GM12875 (cell line): ENCODE measurements at regions not wholly inside any gene's neighbourhood (a gene's known extent, or its start where the extent isn't known, plus 50 kb on each side); places are given as distances from the start of the nearest gene placed in this dataset.

Experiments
- H3K4me3 ChIP-seq: one replicate; pipeline ENCODE4 v1.5.1; 2011; ENCODE audit warnings: low read depth, low read length, control low read depth
- CTCF ChIP-seq: IDR thresholded peaks from 2 replicates; pipeline ENCODE4 v1.5.1; 2011; ENCODE audit warnings: low read depth, mild to moderate bottlenecking, control low read depth, inconsistent platforms, low read length, moderate library complexity, borderline replicate concordance; ENCODE audit not compliant: insufficient read depth

- H3K4me3 ChIP-seq = no peak overlapping the region
- TF ChIP-seq CTCF = no peak
These were observed 60.7 kb upstream of the SMLR1 start for GRCh38 chr6:130766239-130767144.

GRCh38 chr6:130769861-130770260 lies 57.3 kb upstream of the SMLR1 start:
- no peak for TF ChIP-seq CTCF

GRCh38 chr6:130771741-130772140 lies 55.5 kb upstream of the SMLR1 start:
- no peak overlapping the region for H3K4me3 ChIP-seq
- TF ChIP-seq CTCF = no peak

More at GRCh38 chr6:130769861-130770260, 57.3 kb upstream of the SMLR1 start:
- no peak overlapping the region for H3K4me3 ChIP-seq

- TF ChIP-seq CTCF = no peak
- no peak overlapping the region for H3K4me3 ChIP-seq
These were observed 53.3 kb upstream of the SMLR1 start for GRCh38 chr6:130773860-130774259.

- no peak overlapping the region for H3K4me3 ChIP-seq
- TF ChIP-seq CTCF = no peak
These were observed 51.7 kb upstream of the SMLR1 start for GRCh38 chr6:130775411-130776012.

GRCh38 chr6:130776287-130776925 lies 50.8 kb upstream of the SMLR1 start:
- no peak overlapping the region for H3K4me3 ChIP-seq
- TF ChIP-seq CTCF = no peak
